COLO668 (cell line): ENCODE measurements at regions not wholly inside any gene's neighbourhood (a gene's known extent, or its start where the extent isn't known, plus 50 kb on each side); places are given as distances from the start of the nearest gene placed in this dataset.

Experiments used
- DNase-seq: peaks from one replicate; lab custom pipeline; 2025; ENCODE audit not compliant: unreplicated experiment; lab: John Stamatoyannopoulos, UW

DNA sequence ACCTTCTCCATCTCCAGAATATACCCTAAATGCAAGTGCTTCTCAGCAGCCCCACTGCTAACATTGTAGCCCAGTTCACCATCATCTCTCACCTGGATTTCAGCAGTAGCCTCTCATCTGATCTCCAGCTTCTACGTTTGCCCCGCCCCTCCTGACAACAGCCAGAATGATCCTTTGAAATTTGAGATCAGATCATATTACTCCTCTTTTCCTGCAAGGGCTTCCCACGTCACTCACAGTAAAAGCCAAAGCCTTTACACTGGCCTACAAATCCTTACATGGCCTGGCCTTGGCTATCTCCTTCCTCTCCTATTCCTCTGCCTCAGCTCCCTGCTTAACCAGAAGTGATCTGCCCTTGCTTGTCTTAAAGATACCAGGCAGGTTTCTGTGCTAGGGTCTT, 94.3 kb upstream of the NBEA start:
- peak; percentile 38 for DNase-seq

DNA sequence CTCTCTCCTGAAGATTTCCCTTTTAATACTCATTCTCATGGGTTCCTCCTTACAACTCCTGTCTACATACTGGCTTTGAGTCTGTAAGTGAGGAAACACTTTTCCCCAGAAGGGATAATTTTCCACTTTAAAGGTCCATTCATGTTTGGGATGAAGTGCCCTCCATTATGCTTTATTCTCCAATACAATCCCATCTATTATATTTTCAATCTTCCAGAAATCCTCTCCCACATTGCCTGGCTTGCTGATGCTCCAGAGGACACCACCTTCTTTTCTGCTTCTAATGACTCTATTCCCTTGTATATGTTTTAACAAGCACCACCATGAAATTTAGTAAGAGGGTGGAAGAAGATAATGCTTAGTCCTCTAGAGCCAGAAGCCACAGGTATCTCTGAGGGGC, 92.7 kb upstream of the NBEA start:
- no peak for DNase-seq

GRCh38 chr13:34853161-34853560, 88.9 kb upstream of the NBEA start:
- no peak for DNase-seq

GRCh38 chr13:34857558-34858325, 84.3 kb upstream of the NBEA start:
- DNase-seq = no peak

GRCh38 chr13:34862311-34862710, 79.8 kb upstream of the NBEA start:
- DNase-seq = no peak

GRCh38 chr13:34862716-34863115, 79.4 kb upstream of the NBEA start:
- DNase-seq = no peak

DNA sequence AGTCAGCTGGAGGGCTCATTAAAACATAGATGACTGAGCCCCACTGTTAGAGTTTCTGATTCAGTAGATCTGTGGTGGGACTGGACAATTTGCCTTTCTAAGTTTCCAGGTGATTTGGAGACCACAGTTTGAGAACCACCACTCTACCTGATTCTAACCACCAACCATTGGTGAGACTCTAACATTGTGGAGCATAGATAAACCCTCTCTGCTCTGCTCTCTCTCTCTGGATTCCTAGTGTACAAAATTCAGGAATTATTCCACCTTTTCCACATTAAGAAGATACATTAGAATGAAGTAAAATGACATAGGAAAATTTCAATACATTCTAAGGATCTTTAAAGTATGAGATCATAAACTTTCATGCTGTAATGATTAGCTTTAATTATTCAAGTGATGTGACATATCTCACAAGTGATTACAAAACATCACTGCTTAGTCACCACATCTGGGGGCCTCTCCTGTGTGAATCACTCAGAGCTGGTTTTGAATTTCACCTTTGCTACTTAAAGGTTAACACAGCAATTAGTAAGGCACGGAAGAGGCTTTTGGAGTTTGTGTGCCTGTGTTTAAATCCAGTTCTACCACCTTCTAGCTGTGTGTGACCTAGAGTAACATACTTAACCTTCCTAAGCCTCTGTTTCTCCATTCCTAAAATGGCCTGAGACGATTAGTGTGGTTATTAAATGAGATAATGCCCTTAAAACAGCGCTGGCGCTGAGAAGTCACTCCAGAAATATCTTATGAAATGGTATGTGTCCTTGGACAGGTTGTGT, 78.5 kb upstream of the NBEA start:
- peak; percentile 29 for DNase-seq

DNA sequence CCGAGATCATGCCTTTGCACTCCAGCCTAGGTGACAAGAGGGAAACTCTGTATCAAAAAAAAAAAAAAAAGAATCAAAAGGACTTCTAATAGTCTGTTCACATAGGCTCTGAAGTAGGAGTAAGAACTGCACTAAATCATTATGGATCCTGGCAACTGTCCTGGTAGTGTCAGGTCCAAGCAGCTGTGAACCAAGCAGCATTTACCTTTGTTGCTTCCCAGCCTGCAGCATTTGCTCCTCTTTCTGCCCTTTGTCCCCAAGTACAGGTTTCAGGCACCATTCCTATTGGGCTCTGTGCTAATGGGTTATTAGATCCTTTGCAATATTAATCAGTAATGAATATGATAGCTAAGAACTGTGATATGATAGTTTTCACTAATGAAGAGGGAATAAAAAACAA, 77.4 kb upstream of the NBEA start:
- DNase-seq = no peak

GRCh38 chr13:34867590-34867989, 74.5 kb upstream of the NBEA start:
- no peak for DNase-seq

- no peak for DNase-seq
These were observed 73.3 kb upstream of the NBEA start for GRCh38 chr13:34868733-34869132.

GRCh38 chr13:34869696-34870095, 72.4 kb upstream of the NBEA start:
- DNase-seq = no peak

- DNase-seq = no peak
These were observed 63.7 kb upstream of the NBEA start for GRCh38 chr13:34878329-34878728.

DNA sequence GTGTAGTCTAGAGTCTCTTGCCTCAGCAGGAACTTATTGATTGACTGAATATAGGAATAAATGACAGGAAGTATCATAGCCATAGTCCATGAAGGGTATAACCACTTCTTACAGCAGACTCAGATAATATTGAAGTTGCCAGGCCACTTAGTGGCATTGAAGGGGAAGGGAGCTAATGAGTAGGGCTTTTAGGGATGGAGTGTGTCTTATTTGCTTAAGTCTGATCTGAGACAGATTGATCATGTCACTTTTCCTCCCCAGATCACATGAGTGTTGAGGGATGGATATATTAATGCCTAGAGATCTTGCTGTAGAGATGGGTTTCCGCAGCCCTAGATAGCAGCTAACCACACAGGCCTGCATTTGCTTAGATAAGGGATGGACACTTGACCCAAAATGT, 62.2 kb upstream of the NBEA start:
- DNase-seq = no peak

DNA sequence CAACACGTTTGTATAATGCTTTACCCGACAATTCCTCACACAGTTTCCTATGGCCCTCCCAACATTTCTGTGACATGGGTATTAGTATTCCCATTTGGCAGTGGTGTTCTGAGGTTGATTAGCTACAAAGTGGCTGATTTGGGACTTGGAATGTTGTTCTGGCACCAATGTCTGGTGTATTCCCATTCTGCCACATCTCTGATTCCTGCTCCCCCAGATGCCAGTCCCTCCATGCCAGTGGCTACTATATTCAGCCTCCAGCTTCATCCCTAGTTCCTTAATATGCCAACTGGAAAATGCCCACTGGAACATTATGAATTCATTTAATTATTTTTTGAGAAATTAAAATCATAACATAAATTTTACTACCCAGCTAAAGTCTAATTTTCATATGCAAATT, 60.6 kb upstream of the NBEA start:
- DNase-seq = no peak

- DNase-seq = no peak
These were observed 58.7 kb upstream of the NBEA start for GRCh38 chr13:34883396-34883795.

- DNase-seq = no peak
These were observed 57.7 kb upstream of the NBEA start for GRCh38 chr13:34884366-34884765.

DNA sequence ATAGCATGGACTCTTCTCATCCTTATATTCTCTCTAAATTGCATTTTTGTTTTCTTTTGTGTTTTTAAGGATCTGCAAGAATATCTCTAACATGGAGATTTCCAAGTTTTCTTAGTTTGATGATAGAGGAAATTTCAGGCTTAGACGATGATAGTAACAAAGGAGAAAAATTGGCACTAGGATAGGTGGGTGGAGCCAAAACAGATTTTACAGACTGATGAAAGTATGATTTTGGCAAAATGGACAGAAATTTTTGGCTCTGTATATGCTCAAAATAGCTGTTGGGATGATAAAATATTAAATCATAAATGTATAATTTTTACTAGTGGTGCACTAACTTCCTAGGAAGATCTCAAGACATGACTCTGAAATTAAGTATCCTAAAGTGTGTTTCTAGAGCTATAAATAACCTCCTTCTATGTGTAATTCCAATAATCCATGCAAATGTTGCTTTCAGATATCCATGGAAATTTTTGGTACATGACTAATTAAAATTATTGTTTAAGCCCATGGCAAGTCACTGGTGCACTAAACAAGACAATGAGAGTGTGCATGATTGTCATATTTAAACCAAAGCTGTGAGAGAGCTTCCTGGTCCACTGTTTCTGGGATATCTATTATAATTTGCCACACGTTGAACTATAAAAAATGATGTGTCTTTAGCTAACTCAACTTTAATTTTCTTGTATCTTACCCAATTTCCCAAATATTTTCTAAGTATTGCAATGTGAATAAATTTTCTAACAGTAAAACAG, 55.8 kb upstream of the NBEA start:
- no peak for DNase-seq

DNA sequence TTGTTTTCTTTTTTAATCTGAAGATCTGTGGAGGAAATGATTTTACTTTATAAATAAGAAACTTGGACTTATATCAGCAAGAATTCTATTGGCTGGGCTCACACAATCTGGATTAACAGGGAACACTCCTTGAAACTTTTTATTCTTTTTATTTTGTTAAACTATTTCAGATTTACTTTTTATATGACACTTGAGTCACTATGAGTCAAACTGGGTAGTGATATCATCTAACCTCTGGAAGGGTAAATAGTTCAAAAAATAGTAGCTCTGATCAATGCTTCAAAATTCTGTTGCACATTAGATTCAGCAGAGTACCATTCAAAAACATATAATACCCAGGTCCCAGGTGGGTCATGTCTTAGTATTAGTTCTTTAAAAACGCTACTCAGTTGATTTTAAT, 55.1 kb upstream of the NBEA start:
- DNase-seq = no peak
